Prostate gland (tissue), 2 donors: ENCODE measurements at regions not wholly inside any gene's neighbourhood (a gene's known extent, or its start where the extent isn't known, plus 50 kb on each side); places are given as distances from the start of the nearest gene placed in this dataset.

Experiments used
- CTCF ChIP-seq, 4 experiments: fragments of 200-600 bp in 2 of 4; fragments of 450-650 bp in 2 of 4; sonication (generic) in 2 of 4; IDR thresholded peaks; 1 replicate in 3 of 4; 2 replicates in 1 of 4; pipeline ENCODE4 v1.5.1; 2016 to 2019; ENCODE audit warnings: antibody characterized with exemption in 4 of 4, mild to moderate bottlenecking in 2 of 4, moderate library complexity in 2 of 4
- POLR2A ChIP-seq: fragments of 450-650 bp; IDR thresholded peaks from one replicate; pipeline ENCODE4 v1.6.1; 2016; ENCODE audit warnings: antibody characterized with exemption, mild to moderate bottlenecking
- POLR2AphosphoS5 ChIP-seq: sonication (generic); formaldehyde crosslinking; IDR thresholded peaks from one replicate; pipeline ENCODE4 v1.6.1; 2017; ENCODE audit warnings: antibody characterized with exemption

GRCh38 chr16:85517154-85517553 lies 96.0 kb upstream of the GSE1 start:
- TF ChIP-seq CTCF (IDR thresholded peaks at IDR 0.05) (no peak), POLR2A (no peak), POLR2AphosphoS5 (no peak)
